Superior temporal gyrus (tissue), 1 donor: ENCODE measurements at regions not wholly inside any gene's neighbourhood (a gene's known extent, or its start where the extent isn't known, plus 50 kb on each side); places are given as distances from the start of the nearest gene placed in this dataset.
A peak's percentile ranks its signal among the peaks of the same experiment; 100 is the strongest.
"Not testable (repeated sequence)": the region's sequence is repeated elsewhere in the genome, so short reads cannot be mapped to it uniquely, and the experiment has no call there.

Experiments used
- DNase-seq: peaks from one replicate; pipeline ENCODE4 v3.0.0-alpha.2; 2016; ENCODE audit errors: extremely low spot score

DNA sequence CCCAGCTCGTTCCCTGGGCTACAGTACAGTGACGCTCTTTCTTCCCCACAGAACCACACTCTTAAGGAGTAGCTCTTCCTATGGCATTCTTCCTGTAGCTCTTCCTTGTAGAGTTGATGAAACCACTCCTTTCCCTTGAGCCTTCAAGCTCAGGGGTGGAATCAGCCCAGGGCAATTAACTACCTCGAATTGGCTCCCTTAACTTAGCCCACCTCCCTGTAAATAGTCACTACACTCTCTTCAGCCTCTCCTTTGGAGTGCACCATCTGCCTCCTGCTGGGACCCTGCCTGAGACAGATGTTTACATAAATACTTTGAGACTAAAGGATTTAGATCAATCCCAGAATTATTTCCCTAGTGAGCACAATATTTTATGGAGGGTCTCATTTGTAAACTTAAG, 537.8 kb upstream of the AUTS2 start:
- DNase-seq = no peak

- DNase-seq = no peak
These were observed 536.1 kb upstream of the AUTS2 start for GRCh38 chr7:69062020-69062765.

- DNase-seq = no peak
These were observed 530.9 kb upstream of the AUTS2 start for GRCh38 chr7:69067397-69067796.

DNA sequence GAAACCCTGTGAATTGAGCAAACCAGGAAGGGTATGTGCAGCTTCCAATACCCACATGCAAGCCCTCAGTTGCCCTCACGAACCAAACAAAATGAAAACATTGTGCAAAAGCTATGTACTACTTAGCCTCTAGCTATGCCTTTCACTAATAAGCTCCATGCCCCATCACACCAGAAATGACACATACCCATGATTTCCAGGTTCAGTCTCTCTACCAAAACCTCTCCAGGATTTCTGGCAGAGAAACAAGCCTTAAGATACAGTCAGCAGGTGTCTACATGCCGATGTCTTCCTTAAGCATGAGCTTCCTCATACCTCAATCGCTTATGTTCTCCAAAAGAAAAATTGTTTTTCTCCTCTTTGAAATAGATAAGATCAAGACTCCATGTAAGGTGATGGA, 527.8 kb upstream of the AUTS2 start:
- DNase-seq = no peak

GRCh38 chr7:69076566-69076965, 521.7 kb upstream of the AUTS2 start:
- DNase-seq = no peak

DNA sequence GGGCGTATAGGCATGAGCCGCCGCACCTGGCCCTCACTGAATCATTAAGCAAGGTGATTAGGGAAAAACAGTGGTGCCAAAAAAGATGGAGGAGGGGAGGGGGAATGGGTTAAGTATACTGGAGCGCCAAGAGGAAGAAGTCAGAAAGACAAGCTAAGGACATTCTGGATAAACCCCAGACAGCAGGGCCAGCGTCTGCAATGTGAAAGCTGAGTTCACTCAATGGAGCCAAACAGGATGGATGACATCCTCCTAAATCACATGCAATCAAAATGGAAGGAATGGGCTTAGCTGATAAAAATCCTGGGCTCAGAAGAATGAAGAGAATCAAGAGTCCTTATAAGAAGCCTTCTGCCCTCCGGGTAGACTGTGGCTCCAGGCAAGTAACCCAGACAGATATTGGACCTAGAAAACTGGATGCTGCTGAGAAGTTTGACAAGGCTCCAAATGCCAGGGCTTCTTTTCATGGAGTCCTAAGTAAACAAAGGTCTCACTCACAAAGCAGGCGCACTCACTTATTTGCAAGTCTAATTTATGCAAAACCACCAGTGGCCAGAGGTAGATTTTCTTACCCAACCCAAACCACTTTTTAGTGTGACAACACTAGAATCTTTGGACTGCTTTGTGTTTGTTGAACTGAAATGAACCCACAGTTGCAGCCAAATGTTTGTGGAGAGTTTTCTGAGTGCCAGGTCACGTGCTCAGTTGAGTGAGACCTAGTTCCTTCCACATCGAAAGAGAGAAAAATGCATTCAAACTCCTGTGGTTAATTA, 519.1 kb upstream of the AUTS2 start:
- DNase-seq = peak; percentile 57

DNA sequence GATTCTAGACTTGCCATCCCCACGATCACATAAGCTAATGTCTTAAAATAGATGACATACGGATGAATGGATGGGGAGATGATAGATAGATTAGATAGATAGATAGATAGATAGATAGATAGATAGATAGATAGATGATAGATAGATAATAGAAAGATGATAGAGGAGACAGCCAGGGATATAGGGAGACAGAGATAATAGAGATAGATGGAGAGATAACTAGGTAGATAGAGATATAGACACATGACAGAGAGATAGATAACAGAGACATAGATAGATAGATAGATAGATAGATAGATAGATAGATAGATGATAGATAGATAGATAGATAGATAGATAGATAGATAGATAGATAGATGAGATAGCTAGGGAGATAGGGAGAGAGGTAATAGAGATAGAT, 511.0 kb upstream of the AUTS2 start:
- not testable (repeated sequence) for DNase-seq

DNA sequence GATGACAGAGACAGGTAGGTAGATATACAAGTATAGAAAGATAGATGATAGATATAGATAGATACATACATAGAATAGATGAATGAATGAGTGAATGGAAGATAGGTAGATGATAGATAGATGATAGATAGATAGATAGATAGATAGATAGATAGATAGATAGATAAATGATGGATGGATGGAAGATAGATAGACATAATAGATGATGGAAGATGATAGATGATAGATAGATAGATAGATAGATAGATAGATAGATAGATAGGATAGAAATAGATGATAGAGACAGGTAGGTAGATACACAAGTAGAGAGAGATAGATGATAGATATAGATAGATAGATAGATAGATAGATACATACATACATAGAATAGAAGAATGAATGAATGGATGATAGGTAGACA, 510.1 kb upstream of the AUTS2 start:
- no peak for DNase-seq

- no peak for DNase-seq
These were observed 507.3 kb upstream of the AUTS2 start for GRCh38 chr7:69090936-69091335.

DNA sequence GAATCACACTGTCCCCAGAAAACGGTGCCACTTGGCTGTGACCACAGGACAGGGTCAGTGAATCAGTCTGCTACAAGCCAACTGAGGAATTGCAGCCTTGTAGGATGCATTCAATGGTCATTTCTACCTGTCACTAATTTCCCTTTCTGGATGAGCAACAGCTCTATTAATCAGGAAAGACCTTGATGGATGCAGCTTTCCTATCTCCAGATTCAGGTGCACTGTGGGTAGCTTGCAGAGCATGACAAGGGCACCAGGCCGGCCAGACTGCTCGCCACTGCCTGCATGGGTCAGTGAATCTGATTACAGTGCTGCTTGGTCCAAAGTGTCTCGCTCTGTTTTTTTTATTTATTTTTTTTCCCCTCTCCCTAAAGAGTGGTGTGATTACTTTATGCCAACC, 506.8 kb upstream of the AUTS2 start:
- no peak for DNase-seq

DNA sequence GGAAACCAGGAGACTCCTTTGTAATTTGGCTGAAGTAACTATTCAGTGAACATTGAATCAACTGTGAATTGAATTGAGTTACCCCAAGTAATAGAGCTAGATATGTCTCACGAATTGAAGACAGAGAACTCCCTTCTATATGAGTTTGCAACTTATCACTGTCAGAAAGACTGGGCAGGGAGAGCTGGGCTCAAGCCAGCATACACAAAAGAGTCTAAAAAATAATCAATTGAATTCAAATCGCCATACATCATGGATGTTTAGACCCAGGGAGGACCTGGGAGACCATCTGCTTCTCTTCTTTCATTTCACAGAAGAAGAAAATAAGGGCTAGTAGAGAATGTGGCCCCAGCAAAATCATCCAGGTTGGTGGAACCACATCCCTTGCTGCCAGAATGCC, 503.1 kb upstream of the AUTS2 start:
- DNase-seq = no peak

GRCh38 chr7:69095649-69096048, 502.6 kb upstream of the AUTS2 start:
- no peak for DNase-seq

- no peak for DNase-seq
These were observed 494.3 kb upstream of the AUTS2 start for GRCh38 chr7:69104023-69104422.

- DNase-seq = no peak
These were observed 493.2 kb upstream of the AUTS2 start for GRCh38 chr7:69105092-69105491.

DNA sequence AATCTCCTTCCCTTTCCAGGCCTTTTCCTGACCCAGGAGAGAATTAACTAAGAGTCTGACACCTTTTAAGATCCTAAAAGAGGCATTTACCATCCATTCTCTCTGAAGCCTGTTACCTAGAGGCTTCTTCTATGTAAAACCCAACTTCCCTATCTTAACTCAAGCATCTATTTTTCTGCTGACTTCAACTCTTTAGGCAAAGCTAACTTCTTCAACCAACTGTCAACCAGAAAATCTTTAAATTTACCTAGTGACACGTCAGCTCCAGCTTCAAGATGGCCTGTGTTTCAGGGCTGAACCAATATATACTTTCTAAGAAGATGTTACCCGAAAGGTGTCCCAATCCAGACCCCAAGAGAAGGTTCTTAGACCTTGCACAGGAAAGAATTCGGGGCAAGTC, 492.3 kb upstream of the AUTS2 start:
- DNase-seq = no peak

DNA sequence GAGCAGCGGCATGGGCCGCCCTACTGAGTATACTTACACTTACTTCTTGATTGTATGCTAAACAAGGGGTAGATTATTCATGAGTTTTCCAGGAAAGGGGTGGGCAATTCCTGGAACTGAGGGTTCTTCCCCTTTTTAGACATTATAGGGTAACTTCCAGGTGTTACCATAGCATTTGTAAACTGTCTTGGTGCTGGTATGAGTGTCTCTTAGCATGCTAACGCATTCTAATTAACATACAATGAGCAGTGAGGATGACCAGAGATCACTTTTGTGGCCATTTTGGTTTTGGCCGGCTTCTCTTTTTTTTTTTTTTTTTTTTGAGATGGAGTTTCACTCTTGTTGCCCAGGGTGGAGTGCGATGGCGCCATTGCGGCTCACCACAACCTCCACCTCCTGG, 491.8 kb upstream of the AUTS2 start:
- DNase-seq = not testable (repeated sequence)

DNA sequence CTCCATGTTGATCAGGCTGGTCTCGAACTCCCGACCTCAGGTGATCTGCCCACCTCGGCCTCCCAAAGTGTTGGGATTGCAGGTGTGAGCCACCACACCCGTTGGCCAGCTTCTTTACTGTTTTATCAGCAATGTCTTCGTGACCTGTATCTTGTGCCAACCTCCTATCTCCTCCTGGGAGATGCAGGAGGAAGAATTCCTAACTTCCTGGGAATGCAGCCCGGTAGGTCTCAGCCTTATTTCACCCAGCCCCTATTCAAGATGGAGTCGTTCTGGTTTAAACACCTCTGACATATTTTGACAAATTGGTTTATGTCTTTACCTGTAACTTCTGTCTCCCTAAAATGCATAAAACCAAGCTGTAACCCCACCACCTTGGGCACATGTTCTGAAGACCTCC, 491.3 kb upstream of the AUTS2 start:
- DNase-seq = not testable (repeated sequence)

- DNase-seq = no peak
These were observed 490.2 kb upstream of the AUTS2 start for GRCh38 chr7:69108097-69108496.

- DNase-seq = no peak
These were observed 489.0 kb upstream of the AUTS2 start for GRCh38 chr7:69109246-69109645.

DNA sequence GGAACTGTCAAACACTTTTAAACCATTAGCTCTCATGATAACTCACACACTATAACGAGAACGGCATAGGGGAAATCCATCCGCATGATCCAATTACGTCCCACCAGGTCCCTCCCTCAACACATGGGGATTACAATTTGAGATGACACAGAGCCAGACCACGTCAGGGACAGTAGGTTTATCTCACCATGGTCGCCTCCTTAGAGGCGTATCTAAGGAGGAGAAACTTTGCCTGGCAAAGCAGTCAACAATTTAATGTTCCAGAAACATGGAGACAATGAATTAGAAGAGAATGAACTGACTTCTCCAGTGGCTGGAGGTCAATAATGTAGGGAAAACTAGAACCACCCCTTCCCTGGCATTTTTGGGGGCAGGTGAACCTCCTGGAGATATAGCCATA, 488.4 kb upstream of the AUTS2 start:
- DNase-seq = no peak

- no peak for DNase-seq
These were observed 487.7 kb upstream of the AUTS2 start for GRCh38 chr7:69110450-69111050.

DNA sequence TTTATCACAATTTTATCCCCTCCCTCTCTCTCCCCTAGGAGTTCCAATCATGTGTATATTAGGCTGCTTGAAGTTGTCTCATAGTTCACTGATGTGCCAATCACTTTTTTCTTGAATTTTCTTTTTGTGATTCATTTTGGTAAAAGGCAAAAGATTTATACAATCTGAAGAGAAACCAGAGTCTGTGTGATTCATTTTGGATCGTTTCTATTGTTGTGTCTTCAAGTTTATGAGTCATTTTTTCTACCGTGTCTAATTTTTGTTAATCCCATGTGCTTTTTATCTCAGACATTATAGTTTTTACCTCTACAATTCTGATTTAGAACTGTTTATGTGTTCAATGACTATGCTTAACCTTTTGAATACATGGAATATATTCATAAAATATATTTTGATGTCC, 483.9 kb upstream of the AUTS2 start:
- no peak for DNase-seq

- no peak for DNase-seq
These were observed 482.5 kb upstream of the AUTS2 start for GRCh38 chr7:69115788-69116187.
